HCT116 (cell line): ENCODE measurements at regions not wholly inside any gene's neighbourhood (a gene's known extent, or its start where the extent isn't known, plus 50 kb on each side); places are given as distances from the start of the nearest gene placed in this dataset.
"Not testable (repeated sequence)": the region's sequence is repeated elsewhere in the genome, so short reads cannot be mapped to it uniquely, and the experiment has no call there.

ENCODE experiments used
- ATAC-seq: fragments of 200-7000 bp; cut with Tn5 transposase; 2 replicates; pipeline ENCODE4 v1.9.1; 2020; ENCODE audit warnings: mild to moderate bottlenecking, moderate library complexity
- BruUV-seq: library from RNA; stranded (reverse); fragments of 400-500 nt; replicated peaks from 2 replicates; lab custom pipeline; 2021; lab: Mats Ljungman, UMichigan
- CTCF ChIA-PET: fragments of 300-600 bp; sonication (Branson Sonifier 250); formaldehyde crosslinking; loops from one replicate; lab custom pipeline; 2021; ENCODE audit warnings: antibody characterized with exemption; lab: Charles Lee
- POLR2A ChIA-PET: fragments of 300-600, 350-600 bp; sonication (Branson Sonifier 250); formaldehyde crosslinking; loops from one replicate; lab custom pipeline; 2021; ENCODE audit warnings: antibody characterized with exemption; lab: Charles Lee
- RAD21 ChIA-PET, 2 experiments: fragments of 300-600 bp; sonication (Branson Sonifier 250); formaldehyde crosslinking; loops; one replicate each; lab custom pipeline; 2023; ENCODE audit warnings: low total read pairs in 2 of 2; ENCODE audit not compliant: uncharacterized antibody in 2 of 2, unreplicated experiment in 2 of 2, low non-redundant PET in 1 of 2; lab: Charles Lee
- DNase-seq: peaks from one replicate; pipeline ENCODE4 v3.0.0-alpha.2; 2010; ENCODE audit warnings: low read depth, low spot score
- H2AFZ ChIP-seq: fragments of 200-600 bp; shearing (Covaris generic), sonication (generic); 2 replicates; pipeline ENCODE4 v1.6.1; 2017; ENCODE audit warnings: low read depth, mixed run types, mixed read lengths, antibody characterized with exemption, low read length; ENCODE audit not compliant: poor library complexity, severe bottlenecking
- H3K27ac ChIP-seq: 2 replicates; pipeline ENCODE4 v1.5.1; 2012; ENCODE audit warnings: low read depth, low read length
- H3K27me3 ChIP-seq: fragments of 200-600 bp; sonication (generic); 2 replicates; pipeline ENCODE4 v1.6.1; 2016; ENCODE audit warnings: mixed run types, low read length, mixed read lengths; ENCODE audit not compliant: insufficient read depth
- H3K36me3 ChIP-seq, 2 experiments: fragments of 200-500 bp in 1 of 2; fragments of 200-600 bp in 1 of 2; sonication (Bioruptor generic) in 1 of 2; sonication (generic) in 1 of 2; 2 replicates each; pipeline versions ENCODE4 v1.5.1 to v1.6.1; 2014 to 2016; ENCODE audit warnings: low read length in 2 of 2, inconsistent platforms in 1 of 2, mixed read lengths in 1 of 2, mixed run types in 1 of 2; ENCODE audit not compliant: insufficient read depth in 2 of 2, control insufficient read depth in 1 of 2
- H3K4me1 ChIP-seq, 2 experiments: fragments of 200-600 bp in 1 of 2; sonication (generic) in 1 of 2; 2 replicates each; pipeline versions ENCODE4 v1.5.1 to v1.6.1; 2012 to 2017; ENCODE audit warnings: low read length in 2 of 2, inconsistent platforms in 1 of 2, mild to moderate bottlenecking in 1 of 2, mixed read lengths in 1 of 2, mixed run types in 1 of 2, moderate library complexity in 1 of 2; ENCODE audit not compliant: insufficient read depth in 2 of 2, control insufficient read depth in 1 of 2
- H3K4me2 ChIP-seq: fragments of 200-600 bp; sonication (generic); 2 replicates; pipeline ENCODE4 v1.6.1; 2017; ENCODE audit warnings: mixed run types, low read length, mixed read lengths
- H3K4me3 ChIP-seq, 2 experiments: fragments of 200-600 bp in 1 of 2; sonication (generic) in 1 of 2; replicated peaks in 1 of 2; 2 replicates each; pipeline ENCODE4 v1.5.1; 2011 to 2016; ENCODE audit warnings: low read length in 2 of 2, control low read depth in 1 of 2, low read depth in 1 of 2, mild to moderate bottlenecking in 1 of 2, mixed read lengths in 1 of 2, mixed run types in 1 of 2
- H3K79me2 ChIP-seq: fragments of 200-600 bp; sonication (generic); 2 replicates; pipeline ENCODE4 v1.6.1; 2017; ENCODE audit warnings: mild to moderate bottlenecking, mixed run types, low read length, moderate library complexity, mixed read lengths; ENCODE audit not compliant: insufficient read depth
- H3K9ac ChIP-seq: fragments of 200-600 bp; sonication (generic); 2 replicates; pipeline ENCODE4 v1.6.1; 2016; ENCODE audit warnings: low read length, mixed read lengths
- H3K9me2 ChIP-seq: fragments of 200-600 bp; sonication (generic), shearing (Covaris generic); 2 replicates; pipeline ENCODE4 v1.6.1; 2017; ENCODE audit warnings: mixed run types, mild to moderate bottlenecking, moderate library complexity; ENCODE audit not compliant: insufficient read depth
- H3K9me3 ChIP-seq, 2 experiments: fragments of 200-500 bp in 1 of 2; fragments of 200-600 bp in 1 of 2; sonication (Bioruptor generic) in 1 of 2; sonication (generic) in 1 of 2; 2 replicates each; pipeline ENCODE4 v1.6.1; 2014 to 2017; ENCODE audit warnings: low read length in 2 of 2, mixed read lengths in 2 of 2, inconsistent platforms in 1 of 2, low read depth in 1 of 2, mild to moderate bottlenecking in 1 of 2, mixed run types in 1 of 2, moderate library complexity in 1 of 2; ENCODE audit not compliant: control insufficient read depth in 1 of 2, insufficient read depth in 1 of 2
- H4K20me1 ChIP-seq: fragments of 200-600 bp; sonication (generic), shearing (Covaris generic); 2 replicates; pipeline ENCODE4 v1.6.1; 2017; ENCODE audit warnings: mixed run types, mild to moderate bottlenecking, moderate library complexity; ENCODE audit not compliant: insufficient read depth
- intact Hi-C: fragments of 100-400 bp; cut with micrococcal nuclease; formaldehyde crosslinking; loops from 2 replicates; pipeline ENCODE4 v1.10.0; 2022

- intact Hi-C loops, result not testable (repeated sequence)
Measured at GRCh38 chrX:63201987-63202386, 149.1 kb downstream of the SPIN4 start.

GRCh38 chrX:63198693-63199092, 152.4 kb downstream of the SPIN4 start:
- H3K9me3 ChIP-seq, H3K79me2 ChIP-seq, H3K27me3 ChIP-seq, H2AFZ ChIP-seq, H3K4me3 ChIP-seq, ATAC-seq, DNase-seq, H3K9me2 ChIP-seq, RAD21 ChIA-PET, H3K9ac ChIP-seq, H3K4me2 ChIP-seq, CTCF ChIA-PET, BruUV-seq, H3K36me3 ChIP-seq, H3K4me1 ChIP-seq, intact Hi-C loops, H4K20me1 ChIP-seq, POLR2A ChIA-PET, H3K27ac ChIP-seq: not testable (repeated sequence)

More at GRCh38 chrX:63201987-63202386, 149.1 kb downstream of the SPIN4 start:
- H3K4me2 ChIP-seq, H3K36me3 ChIP-seq, BruUV-seq, H3K9me2 ChIP-seq, DNase-seq, H3K4me3 ChIP-seq, H3K27me3 ChIP-seq, ATAC-seq, H3K79me2 ChIP-seq, H3K4me1 ChIP-seq, CTCF ChIA-PET, H3K27ac ChIP-seq, H4K20me1 ChIP-seq, H3K9ac ChIP-seq, RAD21 ChIA-PET, H2AFZ ChIP-seq, POLR2A ChIA-PET, H3K9me3 ChIP-seq: not testable (repeated sequence)

- H3K9me3 ChIP-seq, BruUV-seq, DNase-seq, H3K4me3 ChIP-seq, H3K4me1 ChIP-seq, intact Hi-C loops, H3K4me2 ChIP-seq, H2AFZ ChIP-seq, CTCF ChIA-PET, H3K27me3 ChIP-seq, H3K36me3 ChIP-seq, H3K9ac ChIP-seq, RAD21 ChIA-PET, ATAC-seq, H3K9me2 ChIP-seq, POLR2A ChIA-PET, H3K27ac ChIP-seq, H4K20me1 ChIP-seq, H3K79me2 ChIP-seq: not testable (repeated sequence)
Measured at GRCh38 chrX:63192366-63193041, 158.6 kb downstream of the SPIN4 start.
